SW480 (cell line): ENCODE measurements at regions not wholly inside any gene's neighbourhood (a gene's known extent, or its start where the extent isn't known, plus 50 kb on each side); places are given as distances from the start of the nearest gene placed in this dataset.
A peak's percentile ranks its signal among the peaks of the same experiment; 100 is the strongest.

Source experiments
- DNase-seq: peaks from one replicate; pipeline ENCODE4 v3.0.0-alpha.2; 2016; ENCODE audit warnings: low spot score

GRCh38 chr14:53807542-53807941 lies 149.1 kb downstream of the BMP4 start:
- no peak for DNase-seq

GRCh38 chr14:53807108-53807507 lies 149.5 kb downstream of the BMP4 start:
- no peak for DNase-seq

GRCh38 chr14:53796734-53797133 lies 159.9 kb downstream of the BMP4 start:
- DNase-seq: no peak

- no peak for DNase-seq
These were observed 162.7 kb downstream of the BMP4 start for GRCh38 chr14:53793790-53794505.

DNA sequence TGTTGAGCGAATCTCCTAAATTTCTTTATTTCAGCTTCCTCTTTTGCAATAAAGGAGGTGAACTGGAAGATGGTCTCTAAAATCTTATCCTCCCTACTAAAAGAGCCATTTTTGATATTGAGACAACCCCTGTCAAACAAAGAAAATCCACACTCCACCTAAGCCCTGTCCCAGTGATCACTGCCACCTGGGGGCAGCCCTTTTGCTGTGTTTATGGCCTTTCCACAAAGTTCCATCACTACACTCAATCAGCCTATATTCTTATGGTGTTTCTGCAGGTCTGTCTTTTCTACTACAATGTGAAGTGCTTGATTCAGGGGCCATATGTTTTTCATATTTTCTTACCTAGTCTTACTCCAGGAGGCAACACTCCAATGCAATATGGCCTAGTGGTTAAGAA lies 163.7 kb downstream of the BMP4 start:
- no peak for DNase-seq

DNA sequence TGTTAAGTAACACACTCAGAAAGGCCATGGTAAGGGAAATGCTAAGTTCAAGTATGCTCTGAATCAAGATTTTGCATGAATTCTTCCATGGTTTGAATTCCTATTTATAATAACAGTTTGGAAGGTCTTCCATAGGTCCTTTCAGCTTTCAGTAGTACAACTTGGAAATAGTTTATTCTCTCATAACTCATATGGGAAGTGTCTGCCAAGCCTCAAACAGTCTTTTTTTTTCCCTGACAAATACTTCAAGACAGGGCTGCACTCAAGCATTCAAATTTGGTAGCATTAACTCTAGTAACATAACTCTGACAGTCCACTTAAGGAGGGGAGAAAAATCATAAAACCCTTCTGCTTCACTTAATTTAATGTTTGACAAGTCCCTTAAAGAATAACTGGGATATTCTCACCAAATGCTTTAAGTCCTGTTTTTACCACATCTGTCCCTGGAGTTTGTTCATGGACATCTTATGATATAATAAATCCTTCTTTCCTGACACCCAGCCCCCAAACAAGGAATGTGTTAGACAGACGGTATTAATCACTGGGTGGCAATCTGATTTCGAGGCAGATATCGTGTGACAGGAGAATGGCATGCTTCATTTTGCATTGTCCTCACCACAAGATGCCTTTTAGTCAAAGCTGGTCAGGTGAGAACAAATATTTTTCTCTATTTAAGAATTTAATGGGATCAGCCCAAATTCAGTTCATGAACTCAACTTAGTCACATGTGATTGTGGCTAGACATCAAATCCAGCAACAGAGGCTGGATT lies 165.7 kb downstream of the BMP4 start:
- DNase-seq: no peak

- DNase-seq: no peak
These were observed 168.1 kb downstream of the BMP4 start for GRCh38 chr14:53788566-53788965.

GRCh38 chr14:53786045-53786444 lies 170.6 kb downstream of the BMP4 start:
- no peak for DNase-seq

DNA sequence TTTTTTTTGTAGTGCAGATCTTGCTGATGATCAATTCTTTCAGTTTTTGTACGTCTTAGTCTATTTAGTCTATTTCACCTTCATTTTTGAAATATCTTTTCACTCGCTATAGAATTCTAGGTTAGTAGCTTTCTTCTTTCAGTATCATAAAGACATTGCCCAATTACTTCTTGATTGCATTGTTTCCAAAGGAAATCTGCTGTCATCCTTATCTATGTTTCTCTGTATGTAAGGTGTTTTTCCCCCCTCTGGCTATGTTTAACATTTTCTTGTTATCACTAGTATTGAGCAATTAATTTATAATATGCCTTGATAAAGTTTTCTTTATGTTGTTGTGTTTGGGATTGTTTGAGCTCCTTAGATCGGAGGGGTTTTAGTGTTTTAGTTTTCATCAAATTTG lies 171.9 kb downstream of the BMP4 start:
- DNase-seq: no peak

- DNase-seq: no peak
These were observed 173.4 kb downstream of the BMP4 start for GRCh38 chr14:53783256-53783655.

DNA sequence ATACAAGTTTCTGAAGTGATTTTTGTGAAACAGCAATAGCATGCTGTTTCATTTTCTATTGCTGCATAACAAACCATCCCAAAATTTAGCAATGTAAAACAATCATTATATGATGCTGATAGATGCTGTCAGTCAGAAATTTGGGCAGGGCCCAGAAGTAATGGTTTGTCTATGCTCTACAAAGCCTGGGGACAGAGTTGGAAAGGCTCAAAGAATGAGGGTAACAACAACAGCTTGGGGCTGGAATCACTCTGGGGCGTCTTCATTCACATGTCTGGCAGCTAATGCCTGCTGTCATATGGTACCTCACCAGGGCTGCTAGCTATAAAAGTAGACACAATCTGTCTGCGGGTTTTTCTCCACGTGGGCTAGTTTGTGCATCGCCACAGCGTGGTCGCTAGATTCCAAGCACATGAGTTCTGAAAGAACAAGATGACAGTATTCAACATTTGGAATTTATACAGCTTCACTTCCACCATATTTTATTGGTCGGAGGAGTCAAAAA lies 176.5 kb downstream of the BMP4 start:
- no peak for DNase-seq

- DNase-seq: no peak
These were observed 177.3 kb downstream of the BMP4 start for GRCh38 chr14:53779301-53779700.

DNA sequence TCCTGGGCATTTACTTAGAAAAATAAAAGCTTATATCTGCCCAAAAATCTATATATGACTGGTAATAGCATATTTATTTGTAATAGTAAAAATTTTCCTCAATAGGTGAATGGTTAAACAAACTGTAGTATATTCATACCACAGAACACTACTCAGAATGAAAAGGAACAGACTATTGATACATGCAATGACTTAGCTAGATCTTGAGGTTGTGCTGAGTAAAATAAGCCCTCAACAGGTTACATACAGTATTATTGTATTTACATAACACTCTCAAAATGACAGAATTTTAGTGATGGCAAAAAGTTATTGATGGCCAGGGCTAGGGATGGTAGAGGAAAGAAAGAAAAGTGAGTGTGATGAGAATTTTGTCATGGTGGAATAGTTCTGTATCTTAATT lies 178.4 kb downstream of the BMP4 start:
- no peak for DNase-seq

- DNase-seq: no peak
These were observed 183.7 kb downstream of the BMP4 start for GRCh38 chr14:53772936-53773335.

DNA sequence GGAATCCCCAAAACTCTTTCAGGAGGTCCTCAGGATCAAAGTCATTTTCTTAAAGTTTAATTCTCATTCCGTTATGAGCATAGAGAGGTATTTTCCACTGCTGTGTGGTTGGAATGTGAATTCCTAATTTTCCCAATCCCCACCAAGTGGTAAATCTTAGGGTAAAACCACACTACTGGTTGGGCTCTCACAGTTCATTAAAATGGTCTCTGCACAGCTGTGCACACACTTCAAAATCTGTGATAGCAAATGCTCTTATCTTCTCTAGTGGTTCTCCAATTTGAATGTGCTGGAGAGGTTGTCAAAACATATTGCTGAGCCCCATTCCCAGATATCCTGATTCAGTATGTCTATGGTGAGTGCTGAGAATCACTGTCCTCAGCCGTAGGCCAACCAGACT lies 189.1 kb downstream of the BMP4 start:
- no peak for DNase-seq

GRCh38 chr14:53766601-53767000 lies 190.0 kb downstream of the BMP4 start:
- DNase-seq: no peak

- no peak for DNase-seq
These were observed 190.5 kb downstream of the BMP4 start for GRCh38 chr14:53766106-53766505.

GRCh38 chr14:53764846-53765245 lies 191.8 kb downstream of the BMP4 start:
- DNase-seq: peak; percentile 35

DNA sequence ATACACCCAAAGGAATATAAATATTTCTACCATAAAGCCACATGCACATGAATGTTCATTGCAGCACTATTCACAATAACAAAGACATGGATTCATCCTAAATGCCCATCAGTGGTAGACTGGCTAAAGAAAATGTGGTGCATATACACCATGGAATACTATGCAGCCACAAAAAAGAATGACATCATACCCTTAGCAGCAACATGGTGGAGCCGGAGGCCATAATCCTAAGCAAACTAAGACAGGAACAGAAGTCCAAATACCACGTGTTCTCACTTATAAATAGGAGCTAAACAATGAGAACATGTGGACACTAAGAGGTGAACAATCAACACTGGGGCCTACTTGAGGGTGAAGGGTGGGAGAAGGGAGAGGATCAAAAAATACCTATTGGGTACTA lies 198.5 kb downstream of the BMP4 start:
- no peak for DNase-seq

DNA sequence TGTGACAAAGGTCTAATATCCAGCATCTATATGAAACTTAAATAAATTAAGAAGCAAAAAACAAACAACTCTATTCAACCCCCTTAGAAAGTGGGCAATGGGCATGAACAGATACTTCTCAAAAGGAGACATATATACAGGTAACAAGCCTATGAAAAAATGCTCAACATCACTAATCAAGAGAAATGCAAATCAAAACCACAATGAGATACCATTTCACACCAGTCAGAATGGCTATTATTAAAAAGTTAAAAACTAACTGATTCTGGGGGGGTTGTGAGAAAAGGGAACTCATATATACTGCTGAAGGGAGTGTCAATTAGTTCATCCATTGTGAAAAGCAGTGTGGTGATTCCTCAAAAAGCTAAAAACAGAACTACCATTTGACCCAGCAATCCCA lies 198.9 kb downstream of the BMP4 start:
- no peak for DNase-seq

- DNase-seq: no peak
These were observed 205.0 kb downstream of the BMP4 start for GRCh38 chr14:53751650-53752049.

- DNase-seq: no peak
These were observed 207.9 kb downstream of the BMP4 start for GRCh38 chr14:53748691-53749090.

DNA sequence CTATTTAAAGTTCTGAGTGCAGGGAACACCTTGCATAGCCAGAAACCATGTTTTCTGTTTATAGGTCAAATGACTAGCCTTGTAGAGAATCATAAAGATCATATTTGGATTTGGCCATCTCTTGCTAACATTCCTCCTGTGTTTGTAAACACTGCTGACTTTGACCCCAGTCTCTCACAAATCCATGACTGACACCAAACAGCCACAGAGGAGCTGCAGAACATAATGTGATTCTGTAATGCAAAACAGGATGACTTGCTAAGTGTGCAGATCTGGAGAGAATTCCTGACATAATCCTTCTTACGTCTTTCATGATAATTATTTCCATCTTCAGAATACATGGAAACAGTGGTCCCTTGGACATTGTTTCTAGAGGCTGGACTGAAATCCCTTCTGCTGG lies 211.8 kb downstream of the BMP4 start:
- no peak for DNase-seq

DNA sequence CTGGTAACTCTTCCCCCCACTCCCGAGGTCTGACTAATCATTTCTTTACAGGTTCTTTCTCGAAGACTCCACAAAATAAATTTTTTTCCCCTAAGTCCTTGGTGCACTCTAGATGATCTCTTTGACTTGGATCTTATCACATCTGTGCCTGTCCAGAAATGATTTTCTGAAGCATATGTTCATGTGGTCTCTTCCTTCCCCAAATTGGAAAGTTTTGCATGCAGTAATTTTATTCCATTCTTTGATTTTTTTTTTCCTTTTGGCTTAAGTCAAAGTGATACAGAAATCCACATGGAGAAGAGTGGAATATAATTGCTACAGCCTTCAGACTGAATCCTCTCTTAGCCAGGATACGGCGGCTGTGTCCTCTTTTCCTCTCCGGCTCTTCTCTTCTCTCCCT lies 213.3 kb downstream of the BMP4 start:
- no peak for DNase-seq
